HG02759 (cell line): ENCODE measurements at regions not wholly inside any gene's neighbourhood (a gene's known extent, or its start where the extent isn't known, plus 50 kb on each side); places are given as distances from the start of the nearest gene placed in this dataset.

Source experiments
- ATAC-seq: cut with Tn5 transposase; IDR thresholded peaks from one replicate; pipeline ENCODE4 v1.9.1; 2021; ENCODE audit warnings: mild to moderate bottlenecking, moderate library complexity; ENCODE audit not compliant: unreplicated experiment

GRCh38 chr6:145323646-145324045 lies 411.7 kb downstream of the EPM2A start:
- no peak for ATAC-seq

GRCh38 chr6:145327586-145327985 lies 407.7 kb downstream of the EPM2A start:
- ATAC-seq: no peak

GRCh38 chr6:145329257-145329656 lies 406.1 kb downstream of the EPM2A start:
- ATAC-seq: no peak

- no peak for ATAC-seq
Measured at GRCh38 chr6:145331066-145331465, 404.3 kb downstream of the EPM2A start.

- ATAC-seq: no peak
Measured at GRCh38 chr6:145332011-145332410, 403.3 kb downstream of the EPM2A start.

GRCh38 chr6:145336119-145336518 lies 399.2 kb downstream of the EPM2A start:
- ATAC-seq: no peak

GRCh38 chr6:145339089-145339488 lies 396.2 kb downstream of the EPM2A start:
- ATAC-seq: no peak

- ATAC-seq: no peak
Measured at GRCh38 chr6:145340256-145340655, 395.1 kb downstream of the EPM2A start.

GRCh38 chr6:145345094-145345493 lies 390.2 kb downstream of the EPM2A start:
- no peak for ATAC-seq

- no peak for ATAC-seq
Measured at GRCh38 chr6:145347216-145347615, 388.1 kb downstream of the EPM2A start.

- ATAC-seq: peak; percentile 78
Measured at GRCh38 chr6:145349950-145350510, 385.3 kb downstream of the EPM2A start.

- ATAC-seq: no peak
Measured at GRCh38 chr6:145350928-145351327, 384.4 kb downstream of the EPM2A start.

- no peak for ATAC-seq
Measured at GRCh38 chr6:145352382-145353080, 382.8 kb downstream of the EPM2A start.

- no peak for ATAC-seq
Measured at GRCh38 chr6:145360865-145361264, 374.5 kb downstream of the EPM2A start.

- ATAC-seq: no peak
Measured at GRCh38 chr6:145367149-145367548, 368.2 kb downstream of the EPM2A start.

GRCh38 chr6:145368075-145368474 lies 367.2 kb downstream of the EPM2A start:
- ATAC-seq: no peak

- no peak for ATAC-seq
Measured at GRCh38 chr6:145370559-145370958, 364.8 kb downstream of the EPM2A start.

GRCh38 chr6:145372671-145373151 lies 362.6 kb downstream of the EPM2A start:
- ATAC-seq: peak; percentile 96

- no peak for ATAC-seq
Measured at GRCh38 chr6:145373826-145374225, 361.5 kb downstream of the EPM2A start.

GRCh38 chr6:145374570-145374969 lies 360.8 kb downstream of the EPM2A start:
- no peak for ATAC-seq

- no peak for ATAC-seq
Measured at GRCh38 chr6:145375502-145375901, 359.8 kb downstream of the EPM2A start.

GRCh38 chr6:145380186-145380585 lies 355.1 kb downstream of the EPM2A start:
- no peak for ATAC-seq

GRCh38 chr6:145381941-145382340 lies 353.4 kb downstream of the EPM2A start:
- ATAC-seq: no peak
